ENCODE measurements at regions not wholly inside any gene's neighbourhood (a gene's known extent, or its start where the extent isn't known, plus 50 kb on each side); places are given as distances from the start of the nearest gene placed in this dataset.

DNA sequence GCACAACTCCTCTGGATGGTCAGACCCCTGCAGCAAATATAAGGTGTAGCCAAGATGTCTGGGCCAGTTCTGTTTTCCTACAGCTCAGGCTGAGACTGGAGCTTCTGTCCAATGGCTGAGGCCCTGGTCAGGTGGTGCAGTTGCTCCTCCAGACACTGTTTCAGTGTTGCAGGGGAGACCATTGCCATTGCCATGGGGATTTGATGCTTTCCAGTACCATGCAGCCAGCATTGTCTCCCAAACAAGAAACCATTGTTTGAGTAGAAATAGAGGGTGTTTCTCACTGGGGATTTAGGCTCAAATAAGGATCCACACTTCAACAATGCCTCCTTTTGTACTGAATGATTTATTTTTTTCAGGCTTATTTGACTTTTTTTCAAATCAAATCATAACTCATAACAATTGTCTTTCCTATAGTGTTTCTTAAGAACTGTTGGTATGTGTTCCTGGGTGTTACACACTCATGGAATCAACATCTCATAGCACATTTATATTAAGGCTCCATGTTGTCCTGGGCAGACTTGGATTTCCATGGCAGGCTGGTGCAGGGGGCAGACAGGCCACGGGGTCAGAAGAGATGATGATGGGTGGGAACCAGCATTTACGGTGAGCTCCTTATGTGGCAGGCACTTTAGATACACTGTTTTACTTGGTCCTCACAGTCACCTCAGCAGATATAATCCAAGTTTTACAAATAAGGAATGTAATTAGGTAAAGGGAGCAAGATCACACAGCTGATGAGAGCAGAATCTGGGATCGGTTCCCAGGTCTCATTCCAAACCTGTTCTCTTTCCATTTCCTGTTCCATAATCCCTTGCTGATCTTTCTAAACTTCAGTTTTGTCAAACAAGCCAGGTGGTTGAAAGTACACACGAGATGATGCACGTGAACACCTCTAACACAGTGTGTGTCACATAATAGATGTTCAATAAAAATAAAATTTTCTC lies 95.9 kb upstream of the GNAQ start:
- POLR2A ChIA-PET, result interaction anchor here (0.7 kb wide), 1 partner anchor 169 kb away, joined by 3 read pairs; the partner anchor contains the start of gene PSAT1
- TF ChIP-seq CBX3 (IDR thresholded peaks at IDR 0.05; ENCODE audit: low read depth) (no peak), JUND (IDR thresholded peaks at IDR 0.05) (no peak), CEBPB (IDR thresholded peaks at IDR 0.05; ENCODE audit: low read depth) (no peak), FOSL1 (IDR thresholded peaks at IDR 0.05; ENCODE audit: low read depth) (no peak), EZH2phosphoT487 (IDR thresholded peaks at IDR 0.05; ENCODE audit: borderline replicate concordance) (no peak), ZBTB33 (IDR thresholded peaks at IDR 0.05; ENCODE audit: extremely low read depth, insufficient replicate concordance, low read length) (no peak), YY1 (IDR thresholded peaks at IDR 0.05; ENCODE audit: extremely low read depth, insufficient replicate concordance, low read depth, low read length) (no peak), EZH2 (IDR thresholded peaks at IDR 0.05) (no peak)
- TF ChIP-seq, protein P1, sequence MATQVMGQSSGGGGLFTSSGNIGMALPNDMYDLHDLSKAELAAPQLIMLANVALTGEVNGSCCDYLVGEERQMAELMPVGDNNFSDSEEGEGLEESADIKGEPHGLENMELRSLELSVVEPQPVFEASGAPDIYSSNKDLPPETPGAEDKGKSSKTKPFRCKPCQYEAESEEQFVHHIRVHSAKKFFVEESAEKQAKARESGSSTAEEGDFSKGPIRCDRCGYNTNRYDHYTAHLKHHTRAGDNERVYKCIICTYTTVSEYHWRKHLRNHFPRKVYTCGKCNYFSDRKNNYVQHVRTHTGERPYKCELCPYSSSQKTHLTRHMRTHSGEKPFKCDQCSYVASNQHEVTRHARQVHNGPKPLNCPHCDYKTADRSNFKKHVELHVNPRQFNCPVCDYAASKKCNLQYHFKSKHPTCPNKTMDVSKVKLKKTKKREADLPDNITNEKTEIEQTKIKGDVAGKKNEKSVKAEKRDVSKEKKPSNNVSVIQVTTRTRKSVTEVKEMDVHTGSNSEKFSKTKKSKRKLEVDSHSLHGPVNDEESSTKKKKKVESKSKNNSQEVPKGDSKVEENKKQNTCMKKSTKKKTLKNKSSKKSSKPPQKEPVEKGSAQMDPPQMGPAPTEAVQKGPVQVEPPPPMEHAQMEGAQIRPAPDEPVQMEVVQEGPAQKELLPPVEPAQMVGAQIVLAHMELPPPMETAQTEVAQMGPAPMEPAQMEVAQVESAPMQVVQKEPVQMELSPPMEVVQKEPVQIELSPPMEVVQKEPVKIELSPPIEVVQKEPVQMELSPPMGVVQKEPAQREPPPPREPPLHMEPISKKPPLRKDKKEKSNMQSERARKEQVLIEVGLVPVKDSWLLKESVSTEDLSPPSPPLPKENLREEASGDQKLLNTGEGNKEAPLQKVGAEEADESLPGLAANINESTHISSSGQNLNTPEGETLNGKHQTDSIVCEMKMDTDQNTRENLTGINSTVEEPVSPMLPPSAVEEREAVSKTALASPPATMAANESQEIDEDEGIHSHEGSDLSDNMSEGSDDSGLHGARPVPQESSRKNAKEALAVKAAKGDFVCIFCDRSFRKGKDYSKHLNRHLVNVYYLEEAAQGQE (IDR thresholded peaks at IDR 0.05; ENCODE audit: low read depth), result no peak
- TF ChIP-seq, protein P2, sequence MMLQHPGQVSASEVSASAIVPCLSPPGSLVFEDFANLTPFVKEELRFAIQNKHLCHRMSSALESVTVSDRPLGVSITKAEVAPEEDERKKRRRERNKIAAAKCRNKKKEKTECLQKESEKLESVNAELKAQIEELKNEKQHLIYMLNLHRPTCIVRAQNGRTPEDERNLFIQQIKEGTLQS (IDR thresholded peaks at IDR 0.05), result no peak
- intact Hi-C loops (cut with micrococcal nuclease), result no loop called here
- H3K9me3 ChIP-seq (ENCODE audit: control insufficient read depth in 1 of 2, insufficient read depth in 1 of 2, low read depth in 1 of 2, low read length in 2 of 2), result no peaks in the 10 kb centered on the region
- no peaks in the 10 kb centered on the region for H4K20me1 ChIP-seq (ENCODE audit: insufficient read depth)
- RAD21 ChIA-PET (ENCODE audit: low non-redundant PET in 1 of 2, low total read pairs in 2 of 2, uncharacterized antibody in 2 of 2, unreplicated experiment in 2 of 2), result no interaction called here
- BruUV-seq (replicated peaks), result no TSS peak
- H3K9me2 ChIP-seq (ENCODE audit: insufficient read depth), result no peaks in the 10 kb centered on the region
- H3K36me3 ChIP-seq (ENCODE audit: control insufficient read depth in 1 of 2, insufficient read depth in 2 of 2, low read length in 2 of 2), result no peaks in the 10 kb centered on the region
- no peak overlapping the region for H3K9ac ChIP-seq (ENCODE audit: low read length)
- H3K4me1 ChIP-seq (ENCODE audit: control insufficient read depth in 1 of 2, insufficient read depth in 2 of 2, low read length in 2 of 2), result peaks cover 0 to 4% of the 10 kb centered on the region in 2 experiments; a peak in 1 of 4 replicates
- H3K27ac ChIP-seq (ENCODE audit: low read depth, low read length), result no peak overlapping the region
- no peaks in the 10 kb centered on the region for H3K79me2 ChIP-seq (ENCODE audit: insufficient read depth, low read length)
- H3K27me3 ChIP-seq (ENCODE audit: insufficient read depth, low read length), result no peaks in the 10 kb centered on the region
- no peak overlapping the region for H3K4me2 ChIP-seq (ENCODE audit: low read length)
- CTCF ChIA-PET, result no interaction called here
- H3K4me3 ChIP-seq (replicated peaks in 1 of 2; ENCODE audit: low read depth in 1 of 2, low read length in 2 of 2), result no peak overlapping the region
- no peak for ATAC-seq
- DNase-seq (ENCODE audit: low read depth, low spot score), result no peak
- no peak overlapping the region for H2AFZ ChIP-seq (ENCODE audit: low read depth, low read length, poor library complexity, severe bottlenecking)

Data from HCT116 (cell line).